ENCODE measurements at regions not wholly inside any gene's neighbourhood (a gene's known extent, or its start where the extent isn't known, plus 50 kb on each side); places are given as distances from the start of the nearest gene placed in this dataset.

- RAD21 ChIA-PET (ENCODE audit: unreplicated experiment), result interaction anchor here (0.5 to 0.6 kb wide), 2 partner anchors 17 to 21 kb away, joined by 3 read pairs; no protein-coding TSS in a partner anchor
- 78% methylated on average over 1 of the region's 1 CpG for WGBS (ENCODE audit: insufficient coverage, insufficient replicate concordance, low lambda C conversion rate, missing lambda C conversion rate)
These were observed 73.6 kb upstream of the PTGFRN start for GRCh38 chr1:116836099-116836498.

More at GRCh38 chr1:116836099-116836498, 73.6 kb upstream of the PTGFRN start:
- Histone ChIP-seq H3K36me3 (ENCODE audit: control insufficient read depth in 2 of 2, insufficient read depth in 2 of 2, low read length in 1 of 2) (no peaks in the 10 kb centered on the region; a peak in 1 of 4 replicates), H4K20me1 (ENCODE audit: control insufficient read depth, insufficient read depth) (no peaks in the 10 kb centered on the region), H3K4me1 (ENCODE audit: control insufficient read depth, insufficient read depth, low read length) (no peaks in the 10 kb centered on the region), H3K27ac (ENCODE audit: control insufficient read depth, insufficient read depth) (no peak overlapping the region), H3K79me2 (ENCODE audit: control insufficient read depth, insufficient read depth, low read length) (no peaks in the 10 kb centered on the region), H3K27me3 (replicated peaks in 1 of 2; ENCODE audit: control insufficient read depth in 2 of 2, insufficient read depth in 2 of 2, low read length in 1 of 2) (no peaks in the 10 kb centered on the region; a peak in 1 of 4 replicates), H3K4me2 (ENCODE audit: control insufficient read depth, insufficient read depth) (no peak overlapping the region), H3K4me3 (no peak overlapping the region), H3K9me3 (replicated peaks; ENCODE audit: control insufficient read depth, insufficient read depth, low read length) (no peaks in the 10 kb centered on the region; the same call in 2 of the 3 replicates), H3K9ac (ENCODE audit: control insufficient read depth, insufficient read depth, low read length) (no peak overlapping the region), H2AFZ (ENCODE audit: control insufficient read depth, low read depth, low read length) (no peak overlapping the region)
- in situ Hi-C loops (cut with MboI) (no loop called here), intact Hi-C loops (cut with micrococcal nuclease; ENCODE audit: unreplicated experiment) (no loop called here)
- DNase-seq (ENCODE audit: low read depth, low spot score), result no peak
- SMC1A ChIA-PET (ENCODE audit: uncharacterized antibody, unreplicated experiment), result interaction anchor here (0.6 to 1.5 kb wide), 2 partner anchors 9 to 10 kb away, joined by 3 read pairs; no protein-coding TSS in a partner anchor
- CTCF ChIA-PET, result interaction anchor here (0.8 to 1.4 kb wide), 2 partner anchors 9 to 99 kb away, joined by 4 read pairs; no protein-coding TSS in a partner anchor
- no peak for TF ChIP-seq SRF (IDR thresholded peaks at IDR 0.05; ENCODE audit: low read depth in 2 of 2, low read length in 2 of 2)
- TF ChIP-seq SP1 (IDR thresholded peaks at IDR 0.05; ENCODE audit: low read depth, low read length), result no peak
- no peak for TF ChIP-seq ZZZ3 (IDR thresholded peaks at IDR 0.05; ENCODE audit: control insufficient read depth, insufficient read length, low read depth)
- TF ChIP-seq HSF1 (IDR thresholded peaks at IDR 0.05; ENCODE audit: low read depth, low read length), result no peak
- no peak for TF ChIP-seq ZNF207 (IDR thresholded peaks at IDR 0.05; ENCODE audit: borderline replicate concordance)
- no peak for ATAC-seq
- no TSS peak for BruUV-seq (replicated peaks)
- POLR2A ChIA-PET, result no interaction called here
- no peak for FAIRE-seq

Measured in GM12878 (cell line).